SIG-M5 (cell line): ENCODE measurements at regions not wholly inside any gene's neighbourhood (a gene's known extent, or its start where the extent isn't known, plus 50 kb on each side); places are given as distances from the start of the nearest gene placed in this dataset.

Source experiments
- DNase-seq: peaks from one replicate; lab custom pipeline; 2025; lab: John Stamatoyannopoulos, UW

- no peak for DNase-seq
Observed at GRCh38 chr12:25755136-25755970, 202.3 kb upstream of the LMNTD1 start.

- no peak for DNase-seq
Observed at GRCh38 chr12:25755971-25756260, 202.6 kb upstream of the RASSF8 start.

- DNase-seq: no peak
Observed at GRCh38 chr12:25757037-25757665, 201.3 kb upstream of the RASSF8 start.

GRCh38 chr12:25759752-25760151, 198.7 kb upstream of the RASSF8 start:
- no peak for DNase-seq

- DNase-seq: no peak
Observed at GRCh38 chr12:25761356-25761755, 197.1 kb upstream of the RASSF8 start.

GRCh38 chr12:25764409-25764808, 194.1 kb upstream of the RASSF8 start:
- no peak for DNase-seq

- DNase-seq: no peak
Observed at GRCh38 chr12:25764892-25765291, 193.6 kb upstream of the RASSF8 start.

GRCh38 chr12:25767606-25768005, 190.9 kb upstream of the RASSF8 start:
- DNase-seq: no peak

GRCh38 chr12:25768151-25768550, 190.3 kb upstream of the RASSF8 start:
- DNase-seq: no peak

GRCh38 chr12:25769082-25769945, 189.2 kb upstream of the RASSF8 start:
- no peak for DNase-seq

GRCh38 chr12:25771041-25771440, 187.4 kb upstream of the RASSF8 start:
- peak; percentile 43 for DNase-seq

GRCh38 chr12:25771476-25771875, 187.0 kb upstream of the RASSF8 start:
- no peak for DNase-seq

GRCh38 chr12:25775968-25776367, 182.5 kb upstream of the RASSF8 start:
- no peak for DNase-seq

- DNase-seq: no peak
Observed at GRCh38 chr12:25780771-25781170, 177.7 kb upstream of the RASSF8 start.

GRCh38 chr12:25781232-25781631, 177.2 kb upstream of the RASSF8 start:
- no peak for DNase-seq

- DNase-seq: no peak
Observed at GRCh38 chr12:25783566-25783965, 174.9 kb upstream of the RASSF8 start.

GRCh38 chr12:25784669-25785068, 173.8 kb upstream of the RASSF8 start:
- no peak for DNase-seq

- no peak for DNase-seq
Observed at GRCh38 chr12:25785134-25785533, 173.3 kb upstream of the RASSF8 start.

- no peak for DNase-seq
Observed at GRCh38 chr12:25787701-25788100, 170.8 kb upstream of the RASSF8 start.

GRCh38 chr12:25788707-25789442, 169.6 kb upstream of the RASSF8 start:
- DNase-seq: no peak

- DNase-seq: no peak
Observed at GRCh38 chr12:25789541-25789944, 168.9 kb upstream of the RASSF8 start.

GRCh38 chr12:25792031-25792430, 166.5 kb upstream of the RASSF8 start:
- no peak for DNase-seq
